Gastrocnemius medialis (tissue), 4 donors: ENCODE measurements at regions not wholly inside any gene's neighbourhood (a gene's known extent, or its start where the extent isn't known, plus 50 kb on each side); places are given as distances from the start of the nearest gene placed in this dataset.

Experiments used
- ATAC-seq, 2 donors: fragments of 150-250 bp; one replicate each; pipeline ENCODE4 v1.9.1; 2016
- DNase-seq, 2 donors: peaks; one replicate each; pipeline ENCODE4 v3.0.0-alpha.2; 2019
- H3K27ac ChIP-seq, 4 donors: fragments of 200-600 bp; sonication (generic); 1 replicate in 1 of 4; 2 replicates in 3 of 4; pipeline ENCODE4 v1.5.1; 2016 to 2018; ENCODE audit warnings: mild to moderate bottlenecking in 2 of 4, moderate library complexity in 1 of 4
- H3K27me3 ChIP-seq, 3 donors: fragments of 200-600 bp; sonication (generic) in 2 of 3; 1 replicate in 1 of 3; 2 replicates in 2 of 3; pipeline versions ENCODE4 v1.5.1 to v1.6.0; 2016 to 2019; ENCODE audit warnings: mild to moderate bottlenecking in 1 of 3, moderate library complexity in 1 of 3
- H3K36me3 ChIP-seq, 2 donors: fragments of 200-600 bp; sonication (generic) in 1 of 2; one replicate each; pipeline ENCODE4 v1.5.1; 2017 to 2018
- H3K4me1 ChIP-seq, 2 donors: fragments of 200-600 bp; sonication (generic) in 1 of 2; one replicate each; pipeline ENCODE4 v1.5.1; 2016 to 2017; ENCODE audit warnings: mild to moderate bottlenecking in 2 of 2
- H3K4me3 ChIP-seq, 4 donors: fragments of 200-600 bp; sonication (generic) in 3 of 4; 1 replicate in 1 of 4; 2 replicates in 3 of 4; pipeline ENCODE4 v1.5.1; 2016 to 2019; ENCODE audit warnings: mild to moderate bottlenecking in 2 of 4
- H3K9me3 ChIP-seq, 3 donors: fragments of 200-600 bp; sonication (generic) in 2 of 3; 1 replicate in 1 of 3; 2 replicates in 2 of 3; pipeline ENCODE4 v1.5.1; 2016 to 2019
- CTCF ChIP-seq, 5 experiments: fragments of 450-650 bp in 3 of 5; fragments of 200-600 bp in 2 of 5; sonication (generic) in 2 of 5; IDR thresholded peaks in 4 of 5; conservative IDR thresholded peaks in 1 of 5; 1 replicate in 4 of 5; 2 replicates in 1 of 5; pipeline ENCODE4 v1.5.1; 2016 to 2019; ENCODE audit warnings: antibody characterized with exemption in 5 of 5, mild to moderate bottlenecking in 3 of 5, moderate library complexity in 3 of 5
- POLR2A ChIP-seq, 2 donors: fragments of 450-650 bp; IDR thresholded peaks; one replicate each; pipeline ENCODE4 v1.6.1; 2017; ENCODE audit warnings: antibody characterized with exemption in 2 of 2, mild to moderate bottlenecking in 2 of 2, moderate library complexity in 2 of 2
- in situ Hi-C, 4 donors: fragments of 200-750 bp; cut with MboI; loops; one replicate each; pipeline versions ENCODE4 v1.15.0 to v1.8.0; 2017; ENCODE audit warnings: low sequenced_read_pairs in 4 of 4
- intact Hi-C: fragments of 100-400 bp; cut with DNase I; formaldehyde crosslinking; loops from one replicate; pipeline ENCODE4 v1.15.1; 2023; ENCODE audit warnings: low total_unique reads

GRCh38 chr5:120306303-120306702 is 157.8 kb upstream of the PRR16 start:
- Histone ChIP-seq H3K4me1 (no peaks in the 10 kb centered on the region), H3K9me3 (no peaks in the 10 kb centered on the region), H3K36me3 (no peaks in the 10 kb centered on the region), H3K27me3 (no peaks in the 10 kb centered on the region), H3K27ac (no peak overlapping the region), H3K4me3 (no peak overlapping the region)
- ATAC-seq (no peak), DNase-seq (no peak)
- in situ Hi-C loops: no loop called here
- intact Hi-C loops: no loop called here
- TF ChIP-seq CTCF (IDR thresholded peaks at IDR 0.05 in 4 of 5, conservative IDR thresholded peaks at IDR 0.05 in 1 of 5) (no peak), POLR2A (IDR thresholded peaks at IDR 0.05) (no peak)

GRCh38 chr5:120314191-120314590 is 149.9 kb upstream of the PRR16 start:
- intact Hi-C loops: no loop called here
- H3K27ac ChIP-seq: no peak overlapping the region
- no peaks in the 10 kb centered on the region for H3K36me3 ChIP-seq
- no peak for DNase-seq
- no peaks in the 10 kb centered on the region for H3K4me1 ChIP-seq
- TF ChIP-seq POLR2A (IDR thresholded peaks at IDR 0.05) (no peak), CTCF (IDR thresholded peaks at IDR 0.05 in 4 of 5, conservative IDR thresholded peaks at IDR 0.05 in 1 of 5) (no peak)
- H3K4me3 ChIP-seq: no peak overlapping the region
- H3K27me3 ChIP-seq: no peaks in the 10 kb centered on the region
- no peaks in the 10 kb centered on the region for H3K9me3 ChIP-seq
- no peak for ATAC-seq
- in situ Hi-C loops: no loop called here

GRCh38 chr5:120320626-120321025 is 143.5 kb upstream of the PRR16 start:
- TF ChIP-seq CTCF (IDR thresholded peaks at IDR 0.05 in 4 of 5, conservative IDR thresholded peaks at IDR 0.05 in 1 of 5): no peak
- TF ChIP-seq POLR2A (IDR thresholded peaks at IDR 0.05): no peak
- intact Hi-C loops (no loop called here), in situ Hi-C loops (no loop called here)
- H3K27me3 ChIP-seq: no peaks in the 10 kb centered on the region
- ATAC-seq: no peak
- H3K4me1 ChIP-seq: no peaks in the 10 kb centered on the region
- DNase-seq: no peak
- no peak overlapping the region for H3K4me3 ChIP-seq
- H3K36me3 ChIP-seq: no peaks in the 10 kb centered on the region
- no peaks in the 10 kb centered on the region for H3K9me3 ChIP-seq
- no peak overlapping the region for H3K27ac ChIP-seq

GRCh38 chr5:120326651-120327050 is 137.4 kb upstream of the PRR16 start:
- in situ Hi-C loops (no loop called here), intact Hi-C loops (no loop called here)
- no peaks in the 10 kb centered on the region for H3K4me1 ChIP-seq
- H3K9me3 ChIP-seq: peaks cover 0 to 6% (median 0%) of the 10 kb centered on the region in 3 donors
- no peak overlapping the region for H3K4me3 ChIP-seq
- no peaks in the 10 kb centered on the region for H3K27me3 ChIP-seq
- ATAC-seq (no peak), DNase-seq (no peak)
- no peak overlapping the region for H3K27ac ChIP-seq
- TF ChIP-seq POLR2A (IDR thresholded peaks at IDR 0.05): no peak
- TF ChIP-seq CTCF (IDR thresholded peaks at IDR 0.05 in 4 of 5, conservative IDR thresholded peaks at IDR 0.05 in 1 of 5): no peak
- H3K36me3 ChIP-seq: no peaks in the 10 kb centered on the region

GRCh38 chr5:120327180-120327579 is 136.9 kb upstream of the PRR16 start:
- Histone ChIP-seq H3K4me1 (no peaks in the 10 kb centered on the region), H3K9me3 (peaks cover 0 to 6% (median 0%) of the 10 kb centered on the region in 3 donors), H3K27ac (no peak overlapping the region), H3K27me3 (no peaks in the 10 kb centered on the region), H3K36me3 (no peaks in the 10 kb centered on the region), H3K4me3 (no peak overlapping the region)
- in situ Hi-C loops (no loop called here), intact Hi-C loops (no loop called here)
- TF ChIP-seq POLR2A (IDR thresholded peaks at IDR 0.05) (no peak), CTCF (IDR thresholded peaks at IDR 0.05 in 4 of 5, conservative IDR thresholded peaks at IDR 0.05 in 1 of 5) (no peak)
- ATAC-seq (no peak), DNase-seq (no peak)
